ENCODE measurements at regions not wholly inside any gene's neighbourhood (a gene's known extent, or its start where the extent isn't known, plus 50 kb on each side); places are given as distances from the start of the nearest gene placed in this dataset.

- TF ChIP-seq CTCF (conservative IDR thresholded peaks at IDR 0.05; ENCODE audit: low read depth): no peak
- no peak overlapping the region for H3K27ac ChIP-seq
- ChIA-PET CTCF (no interaction called here), POLR2A (ENCODE audit: low non-redundant PET) (no interaction called here)
- DNase-seq (ENCODE audit: low spot score): no peak
Measured at GRCh38 chr11:15874704-15875103, 481.6 kb downstream of the SOX6 start.

- DNase-seq (ENCODE audit: low spot score): no peak
- CTCF ChIA-PET: interaction anchor here (0.6 kb wide), 1 partner anchor 56 kb away, joined by 3 read pairs; no protein-coding TSS in a partner anchor
- no peak for TF ChIP-seq CTCF (conservative IDR thresholded peaks at IDR 0.05; ENCODE audit: low read depth)
- no peak overlapping the region for H3K27ac ChIP-seq
- POLR2A ChIA-PET (ENCODE audit: low non-redundant PET): no interaction called here
Measured at GRCh38 chr11:15875393-15875792, 481.0 kb downstream of the SOX6 start.

- POLR2A ChIA-PET (ENCODE audit: low non-redundant PET): no interaction called here
- CTCF ChIA-PET: interaction anchor here (0.6 kb wide), 1 partner anchor 57 kb away, joined by 3 read pairs; no protein-coding TSS in a partner anchor
Measured at GRCh38 chr11:15875943-15876342, 480.4 kb downstream of the SOX6 start.

GRCh38 chr11:15878756-15879155 lies 477.6 kb downstream of the SOX6 start:
- POLR2A ChIA-PET (ENCODE audit: low non-redundant PET): no interaction called here
- TF ChIP-seq CTCF (conservative IDR thresholded peaks at IDR 0.05; ENCODE audit: low read depth): no peak
- no peak overlapping the region for H3K27ac ChIP-seq
- CTCF ChIA-PET: interaction anchor here (0.9 kb wide), 1 partner anchor 43 kb away, joined by 4 read pairs; no protein-coding TSS in a partner anchor
- DNase-seq (ENCODE audit: low spot score): no peak

More at GRCh38 chr11:15875943-15876342, 480.4 kb downstream of the SOX6 start:
- no peak overlapping the region for H3K27ac ChIP-seq
- no peak for DNase-seq (ENCODE audit: low spot score)
- TF ChIP-seq CTCF (conservative IDR thresholded peaks at IDR 0.05; ENCODE audit: low read depth): no peak

GRCh38 chr11:15880291-15880690 lies 476.1 kb downstream of the SOX6 start:
- no peak overlapping the region for H3K27ac ChIP-seq
- DNase-seq (ENCODE audit: low spot score): no peak
- no peak for TF ChIP-seq CTCF (conservative IDR thresholded peaks at IDR 0.05; ENCODE audit: low read depth)
- ChIA-PET POLR2A (ENCODE audit: low non-redundant PET) (no interaction called here), CTCF (interaction anchor here (0.6 kb wide), 1 partner anchor 26 kb away, joined by 3 read pairs; no protein-coding TSS in a partner anchor)

GRCh38 chr11:15882876-15883454 lies 473.4 kb downstream of the SOX6 start:
- no peak overlapping the region for H3K27ac ChIP-seq
- ChIA-PET POLR2A (ENCODE audit: low non-redundant PET) (no interaction called here), CTCF (no interaction called here)
- no peak for DNase-seq (ENCODE audit: low spot score)
- no peak for TF ChIP-seq CTCF (conservative IDR thresholded peaks at IDR 0.05; ENCODE audit: low read depth)

Measured in RWPE1 (cell line).